Duodenal mucosa (tissue), 2 donors: ENCODE measurements at regions not wholly inside any gene's neighbourhood (a gene's known extent, or its start where the extent isn't known, plus 50 kb on each side); places are given as distances from the start of the nearest gene placed in this dataset.

Experiments used
- H3K27ac ChIP-seq: one replicate; pipeline ENCODE4 v1.7.0; 2013; ENCODE audit warnings: low read depth, low read length
- H3K27me3 ChIP-seq, 2 donors: one replicate each; pipeline ENCODE4 v1.7.0; 2013; ENCODE audit warnings: low read length in 2 of 2, control low read depth in 1 of 2; ENCODE audit not compliant: insufficient read depth in 2 of 2, control insufficient read depth in 1 of 2
- H3K36me3 ChIP-seq, 2 donors: one replicate each; pipeline ENCODE4 v1.7.0; 2013; ENCODE audit warnings: low read length in 2 of 2, control low read depth in 1 of 2; ENCODE audit not compliant: insufficient read depth in 2 of 2, control insufficient read depth in 1 of 2
- H3K4me1 ChIP-seq, 2 donors: one replicate each; pipeline ENCODE4 v1.7.0; 2013; ENCODE audit warnings: low read length in 2 of 2, control low read depth in 1 of 2; ENCODE audit not compliant: insufficient read depth in 2 of 2, control insufficient read depth in 1 of 2
- H3K4me3 ChIP-seq, 2 donors: one replicate each; pipeline ENCODE4 v1.7.0; 2013; ENCODE audit warnings: low read length in 2 of 2, low read depth in 1 of 2
- H3K9ac ChIP-seq, 2 donors: one replicate each; pipeline ENCODE4 v1.7.0; 2013; ENCODE audit warnings: low read length in 2 of 2, low read depth in 1 of 2
- H3K9me3 ChIP-seq, 2 donors: one replicate each; pipeline ENCODE4 v1.7.0; 2013; ENCODE audit warnings: low read length in 2 of 2, control low read depth in 1 of 2; ENCODE audit not compliant: control insufficient read depth in 1 of 2

DNA sequence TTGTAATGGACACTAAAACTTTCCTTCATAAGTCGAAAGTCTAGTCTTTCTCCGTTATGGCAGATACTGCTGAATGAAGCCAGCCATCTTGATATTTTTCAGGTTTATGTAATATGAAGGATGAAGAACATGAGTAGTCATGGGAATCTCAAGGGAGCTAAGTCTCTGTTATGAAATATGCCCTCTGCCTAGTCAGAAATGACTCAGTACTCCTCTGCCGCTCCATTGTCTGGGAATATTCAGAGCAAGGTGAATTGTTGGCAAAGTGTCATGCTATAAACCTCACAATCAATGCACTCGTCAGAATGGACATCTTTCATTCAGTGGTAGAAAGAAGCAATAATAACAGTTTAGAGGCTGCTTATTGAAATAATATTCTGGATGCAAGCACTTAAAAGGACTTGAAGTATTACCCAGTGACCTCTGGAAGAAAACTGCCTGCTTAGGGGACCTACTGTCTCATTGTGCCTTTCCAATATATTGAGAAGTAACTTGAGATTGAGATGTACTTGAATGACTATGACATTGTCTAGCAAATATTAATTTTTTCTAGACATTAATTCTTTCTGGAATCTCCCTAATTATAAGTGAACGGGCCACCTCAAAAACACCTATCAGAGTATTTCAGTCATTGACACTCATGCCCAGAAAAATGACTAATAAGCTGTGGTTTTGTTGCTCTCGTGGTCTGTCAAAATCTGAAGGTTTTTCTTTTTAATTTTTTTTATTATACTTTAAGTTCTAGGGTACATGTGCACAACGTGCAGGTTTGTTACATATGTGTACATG is 1011.5 kb upstream of the ACO1 start:
- H3K36me3 ChIP-seq: no peaks in the 10 kb centered on the region

DNA sequence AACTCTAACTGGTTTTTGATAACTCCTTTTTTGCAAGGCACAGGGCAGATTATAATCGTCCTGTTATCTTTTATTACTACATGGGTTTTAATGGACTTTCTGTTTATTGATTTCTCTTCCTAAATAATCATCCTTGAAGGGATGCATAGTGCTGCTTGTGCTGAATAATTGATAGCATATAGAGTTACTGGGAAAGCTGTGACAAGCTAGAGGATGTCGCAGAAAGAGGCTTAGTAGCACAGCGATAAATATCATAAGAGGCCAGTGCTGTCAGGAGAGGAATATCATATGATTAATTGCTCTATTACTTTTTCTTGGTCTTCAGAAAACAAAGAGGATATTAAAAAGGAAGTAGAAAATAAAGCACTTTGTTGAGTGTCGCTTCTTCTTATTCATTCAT is 1007.1 kb upstream of the ACO1 start:
- H3K4me3 ChIP-seq: no peak overlapping the region
- H3K9me3 ChIP-seq: no peaks in the 10 kb centered on the region
- H3K36me3 ChIP-seq: no peaks in the 10 kb centered on the region
- H3K27me3 ChIP-seq: no peaks in the 10 kb centered on the region
- H3K27ac ChIP-seq: no peak overlapping the region
- no peaks in the 10 kb centered on the region for H3K4me1 ChIP-seq
- H3K9ac ChIP-seq: no peak overlapping the region

More for the DNA sequence above, 1011.5 kb upstream of the ACO1 start:
- no peaks in the 10 kb centered on the region for H3K27me3 ChIP-seq
- no peaks in the 10 kb centered on the region for H3K9me3 ChIP-seq
- H3K4me1 ChIP-seq: no peaks in the 10 kb centered on the region
- H3K27ac ChIP-seq: no peak overlapping the region
- no peak overlapping the region for H3K9ac ChIP-seq
- H3K4me3 ChIP-seq: no peak overlapping the region

DNA sequence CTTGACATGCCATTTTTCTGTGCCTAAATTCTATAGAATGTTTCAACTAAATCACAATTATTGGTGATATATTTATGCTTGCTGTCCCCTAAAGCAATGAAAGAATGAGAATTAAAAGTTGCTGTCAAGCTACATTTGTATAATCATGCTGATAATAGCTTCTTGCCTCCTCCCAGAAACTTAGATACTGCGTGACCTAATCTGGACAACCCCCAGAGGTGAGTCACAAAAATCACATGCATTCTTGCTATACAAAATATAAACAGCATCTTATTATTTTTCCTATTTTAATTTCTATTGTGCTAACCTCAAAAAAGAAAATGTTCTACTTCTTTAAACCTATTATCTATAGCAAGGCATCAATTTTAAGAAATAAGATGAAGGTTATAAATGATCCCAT is 995.8 kb upstream of the ACO1 start:
- no peaks in the 10 kb centered on the region for H3K36me3 ChIP-seq
- H3K9ac ChIP-seq: no peak overlapping the region
- H3K27me3 ChIP-seq: no peaks in the 10 kb centered on the region
- H3K4me1 ChIP-seq: no peaks in the 10 kb centered on the region
- H3K4me3 ChIP-seq: no peak overlapping the region
- H3K27ac ChIP-seq: no peak overlapping the region
- no peaks in the 10 kb centered on the region for H3K9me3 ChIP-seq

DNA sequence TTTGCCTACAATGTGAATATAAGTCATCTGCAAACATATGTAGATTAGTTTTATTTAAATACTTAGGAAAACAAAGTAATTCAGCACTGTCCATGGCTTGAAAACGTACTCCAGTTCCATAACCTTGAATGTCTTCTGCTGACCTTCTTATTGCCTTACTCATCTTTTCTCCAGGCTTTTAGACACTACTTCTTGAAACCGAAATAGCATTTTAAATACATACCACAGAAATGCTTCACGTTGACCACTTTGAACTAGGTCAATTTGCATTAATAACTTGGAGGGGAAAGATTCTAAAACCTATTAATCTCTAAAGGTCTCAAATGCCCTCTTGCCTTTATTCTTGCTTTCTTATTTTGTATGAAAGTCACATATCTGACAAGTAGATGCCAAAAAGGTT is 995.4 kb upstream of the ACO1 start:
- Histone ChIP-seq H3K4me1 (no peaks in the 10 kb centered on the region), H3K27me3 (no peaks in the 10 kb centered on the region), H3K27ac (no peak overlapping the region), H3K36me3 (no peaks in the 10 kb centered on the region), H3K4me3 (no peak overlapping the region), H3K9me3 (no peaks in the 10 kb centered on the region), H3K9ac (no peak overlapping the region)

DNA sequence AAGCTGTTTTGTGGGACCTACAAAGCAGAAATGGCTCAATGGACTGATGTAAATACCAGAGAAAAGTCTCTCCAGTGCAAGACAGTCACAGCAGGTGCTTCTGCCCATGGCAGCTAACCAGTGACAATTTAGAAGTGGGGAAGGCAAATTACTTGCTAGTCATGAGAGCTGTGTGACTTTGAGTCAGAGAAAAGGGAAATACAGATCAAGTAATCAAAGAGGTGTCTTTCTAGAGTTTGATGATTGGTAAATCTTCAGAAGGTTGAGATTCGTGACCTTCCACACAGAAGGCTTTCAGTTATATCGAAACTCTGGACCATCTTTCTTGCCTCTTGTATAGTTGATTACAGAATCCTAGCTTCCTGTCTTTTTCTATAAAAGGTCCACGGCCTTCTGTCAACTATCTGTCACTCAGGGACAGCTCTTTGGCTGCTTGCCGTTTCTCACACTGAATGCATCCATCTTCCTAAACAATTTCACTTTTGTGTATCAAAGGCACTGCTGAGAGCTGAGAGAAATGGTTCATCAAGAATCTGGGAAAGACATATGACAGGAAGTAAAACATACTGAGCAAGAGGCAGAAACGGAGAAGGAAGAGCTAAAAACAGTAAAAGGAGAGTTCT is 993.9 kb upstream of the ACO1 start:
- Histone ChIP-seq H3K36me3 (no peaks in the 10 kb centered on the region), H3K9me3 (no peaks in the 10 kb centered on the region), H3K4me1 (no peaks in the 10 kb centered on the region), H3K27ac (no peak overlapping the region), H3K4me3 (no peak overlapping the region), H3K9ac (no peak overlapping the region), H3K27me3 (no peaks in the 10 kb centered on the region)

DNA sequence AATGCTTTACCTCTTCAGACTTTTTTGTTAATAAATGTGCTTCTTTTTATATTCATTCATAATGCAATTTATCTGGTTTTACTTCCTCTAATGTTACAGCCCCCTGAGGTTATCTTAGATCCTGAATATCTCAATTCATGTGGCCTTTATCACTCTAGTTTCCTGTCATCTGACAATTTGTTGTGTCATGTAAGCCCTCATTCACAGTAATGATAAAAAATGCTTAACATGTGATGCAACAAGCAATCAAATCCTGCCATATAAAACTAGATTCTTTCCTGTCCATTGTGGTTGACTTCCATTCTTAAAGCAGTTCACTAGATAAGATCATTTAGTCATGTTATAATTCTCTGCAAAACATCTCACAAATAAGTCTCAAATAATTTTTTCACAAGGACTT is 991.2 kb upstream of the ACO1 start:
- no peaks in the 10 kb centered on the region for H3K27me3 ChIP-seq
- H3K4me3 ChIP-seq: no peak overlapping the region
- no peaks in the 10 kb centered on the region for H3K9me3 ChIP-seq
- no peak overlapping the region for H3K9ac ChIP-seq
- H3K27ac ChIP-seq: no peak overlapping the region
- no peaks in the 10 kb centered on the region for H3K36me3 ChIP-seq
- no peaks in the 10 kb centered on the region for H3K4me1 ChIP-seq

DNA sequence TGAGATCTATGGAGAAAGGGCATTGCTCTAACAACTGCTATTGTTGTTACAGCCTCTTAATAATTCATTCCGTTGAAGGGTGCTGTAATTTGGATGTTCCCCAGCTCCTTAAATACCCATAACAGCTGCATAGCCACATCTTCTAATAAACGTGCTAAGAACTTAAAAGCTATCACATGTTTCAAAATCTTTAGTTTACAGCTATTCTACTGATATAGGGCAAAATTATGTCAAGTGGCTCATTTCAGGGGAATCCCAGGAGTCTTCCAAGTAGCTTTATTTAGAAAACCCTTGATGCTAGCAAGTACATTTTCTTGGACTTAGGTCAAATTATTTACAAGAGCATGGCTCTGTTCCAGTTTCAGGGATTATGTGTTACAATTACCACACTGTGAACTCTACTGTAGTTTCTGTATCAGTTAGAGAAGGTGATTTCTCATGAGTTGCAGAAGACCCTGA is 990.4 kb upstream of the ACO1 start:
- no peaks in the 10 kb centered on the region for H3K9me3 ChIP-seq
- H3K4me1 ChIP-seq: no peaks in the 10 kb centered on the region
- no peak overlapping the region for H3K27ac ChIP-seq
- H3K36me3 ChIP-seq: no peaks in the 10 kb centered on the region
- H3K4me3 ChIP-seq: no peak overlapping the region
- H3K9ac ChIP-seq: no peak overlapping the region
- no peaks in the 10 kb centered on the region for H3K27me3 ChIP-seq

DNA sequence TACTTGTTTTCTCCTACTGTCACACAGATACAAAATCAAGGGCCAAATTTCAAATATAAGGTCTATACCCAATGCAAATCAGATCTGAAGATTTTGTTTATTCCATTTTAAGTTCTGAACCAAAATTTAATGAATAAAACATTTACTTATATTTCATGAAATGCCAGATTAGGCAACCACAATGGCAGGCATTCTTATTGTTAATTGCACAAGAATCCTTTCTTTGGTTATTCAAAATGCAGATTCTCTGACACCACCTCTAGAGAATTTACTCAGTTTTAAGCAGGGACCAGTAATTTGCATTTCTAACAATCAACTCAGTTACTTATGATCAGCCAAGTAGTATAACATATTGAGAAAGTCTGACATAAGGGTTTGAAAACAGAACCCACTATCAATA is 972.4 kb upstream of the ACO1 start:
- H3K4me3 ChIP-seq: no peak overlapping the region

DNA sequence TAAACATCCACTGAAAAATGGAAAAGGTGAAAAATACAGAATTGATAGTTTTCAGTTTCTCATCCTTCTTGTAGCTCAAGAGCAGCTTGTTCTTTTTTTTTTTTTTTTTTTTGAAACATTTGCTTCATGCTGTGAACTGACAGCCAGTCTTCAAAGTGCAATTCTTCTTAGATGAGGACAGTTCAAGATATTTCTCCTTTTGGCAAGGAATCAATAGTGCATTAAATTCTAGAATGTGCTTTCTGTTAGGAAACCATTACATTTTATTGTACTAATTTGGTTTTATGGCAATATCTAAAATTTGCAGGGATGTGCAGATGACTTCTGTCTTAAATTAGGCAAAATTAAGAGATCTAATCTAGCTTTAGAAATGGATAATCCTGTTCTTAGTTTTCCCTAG is 969.3 kb upstream of the ACO1 start:
- Histone ChIP-seq H3K4me3 (no peak overlapping the region), H3K27me3 (no peaks in the 10 kb centered on the region), H3K9ac (no peak overlapping the region), H3K4me1 (no peaks in the 10 kb centered on the region), H3K36me3 (no peaks in the 10 kb centered on the region), H3K9me3 (no peaks in the 10 kb centered on the region), H3K27ac (no peak overlapping the region)

More for the DNA sequence above, 972.4 kb upstream of the ACO1 start:
- H3K9me3 ChIP-seq: no peaks in the 10 kb centered on the region
- no peaks in the 10 kb centered on the region for H3K36me3 ChIP-seq
- H3K4me1 ChIP-seq: no peaks in the 10 kb centered on the region
- no peak overlapping the region for H3K27ac ChIP-seq
- H3K9ac ChIP-seq: no peak overlapping the region
- H3K27me3 ChIP-seq: no peaks in the 10 kb centered on the region

DNA sequence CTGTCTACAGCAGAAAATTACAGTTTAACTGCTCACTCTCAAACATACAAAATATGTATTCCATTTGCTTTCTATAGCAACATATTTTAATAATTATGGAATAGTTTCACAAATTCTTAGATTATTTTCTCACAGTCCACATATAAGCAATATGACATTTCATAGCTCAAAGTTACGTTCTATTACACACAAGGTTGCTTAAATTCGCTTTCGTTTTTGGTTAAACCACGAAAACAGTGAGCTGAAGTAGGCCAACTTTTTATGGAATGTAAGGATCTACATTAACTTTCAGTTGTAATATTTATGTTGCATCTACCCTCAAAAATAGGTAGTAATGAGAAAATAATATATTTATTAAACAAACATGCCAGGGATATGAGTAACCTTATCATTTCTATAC is 966.0 kb upstream of the ACO1 start:
- Histone ChIP-seq H3K4me1 (no peaks in the 10 kb centered on the region), H3K27ac (no peak overlapping the region), H3K36me3 (no peaks in the 10 kb centered on the region), H3K9ac (no peak overlapping the region), H3K27me3 (no peaks in the 10 kb centered on the region), H3K9me3 (no peaks in the 10 kb centered on the region), H3K4me3 (no peak overlapping the region)
